NCI-H2171 treated with DMSO at 0.1 percent for 48 hours (cell line): ENCODE measurements at regions not wholly inside any gene's neighbourhood (a gene's known extent, or its start where the extent isn't known, plus 50 kb on each side); places are given as distances from the start of the nearest gene placed in this dataset.
"Not testable (repeated sequence)": the region's sequence is repeated elsewhere in the genome, so short reads cannot be mapped to it uniquely, and the experiment has no call there.

ENCODE experiments used
- DNase-seq: peaks from one replicate; lab custom pipeline; 2025; lab: John Stamatoyannopoulos, UW

DNA sequence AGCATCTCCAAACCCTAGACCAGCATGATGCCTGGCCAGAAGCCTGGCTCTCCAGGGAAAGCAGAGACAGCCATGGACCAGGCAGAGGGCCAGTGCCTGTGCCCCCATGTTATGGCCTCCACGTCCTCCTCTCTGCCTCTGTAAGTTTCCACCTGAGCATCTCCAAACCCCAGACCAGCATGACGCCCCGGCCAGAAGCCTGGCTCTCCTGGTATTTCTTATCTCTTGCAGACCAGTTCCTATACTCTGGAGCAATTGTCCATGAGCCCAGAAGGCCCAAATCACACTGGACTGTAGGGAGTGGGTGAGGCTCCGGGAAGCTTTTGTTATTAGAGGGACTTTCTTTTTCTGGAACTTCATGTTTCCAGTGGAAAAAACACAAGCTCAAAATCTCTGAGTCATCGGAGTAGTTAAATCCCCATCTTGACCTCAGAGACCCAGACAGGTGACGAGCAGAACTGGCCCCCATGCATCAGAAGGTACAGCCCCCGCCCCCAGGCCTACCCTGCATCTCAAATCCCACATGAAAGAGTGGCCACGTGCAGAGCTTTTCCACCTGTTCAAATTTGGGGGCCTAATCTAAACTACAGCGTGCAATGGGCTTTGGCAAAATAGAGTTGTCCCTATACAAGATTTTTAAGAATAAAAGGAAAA lies 110.2 kb upstream of the FOXQ1 start:
- no peak for DNase-seq

DNA sequence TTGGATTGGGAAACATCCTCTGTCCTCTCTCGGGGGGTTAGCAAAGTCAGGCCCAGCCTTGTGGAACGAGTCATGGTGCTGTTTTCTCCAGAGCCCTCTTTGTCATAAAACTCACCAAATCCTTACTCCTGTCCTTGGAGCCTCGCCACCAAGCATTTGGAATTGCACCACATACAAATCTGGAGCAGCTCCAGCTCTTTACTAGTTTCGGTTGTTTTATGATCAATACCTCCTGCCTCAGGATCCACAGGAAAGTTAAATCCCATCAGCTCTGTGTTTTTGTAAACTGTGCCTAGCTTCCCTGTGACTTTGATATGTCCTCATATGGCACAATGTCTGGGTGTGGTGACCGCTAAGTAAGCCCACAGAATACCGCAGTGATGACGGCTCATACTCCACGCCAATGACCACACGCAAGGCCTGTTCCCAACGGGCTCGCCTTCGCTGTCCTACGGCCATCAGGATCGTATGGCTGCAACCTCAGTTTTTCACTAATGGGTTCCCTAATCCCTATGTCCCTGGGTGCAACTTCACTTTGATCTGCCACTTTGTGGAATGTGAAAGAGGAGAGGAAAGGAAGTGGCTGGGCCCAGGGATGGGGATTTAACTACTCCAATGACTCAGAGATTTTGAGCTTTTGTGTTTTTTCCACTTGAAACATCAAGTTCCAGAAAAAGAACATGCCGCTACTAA lies 111.3 kb upstream of the FOXQ1 start:
- DNase-seq: no peak

DNA sequence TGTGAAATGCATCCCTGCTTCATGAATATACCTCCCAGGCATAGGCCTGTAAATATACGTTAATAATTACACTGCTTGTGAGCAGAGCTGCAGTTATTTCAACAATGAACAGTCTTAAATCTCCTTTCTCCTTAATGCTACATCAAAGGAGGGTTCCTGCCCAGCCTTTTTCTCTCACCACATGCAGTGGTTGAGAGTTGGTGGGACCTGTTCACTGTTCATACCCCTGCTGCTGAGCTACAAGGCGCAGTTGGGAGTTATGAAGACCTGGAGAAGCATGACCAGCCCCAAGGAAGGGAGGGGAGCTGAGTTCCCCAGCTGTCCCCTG lies 111.9 kb upstream of the FOXQ1 start:
- DNase-seq: no peak

DNA sequence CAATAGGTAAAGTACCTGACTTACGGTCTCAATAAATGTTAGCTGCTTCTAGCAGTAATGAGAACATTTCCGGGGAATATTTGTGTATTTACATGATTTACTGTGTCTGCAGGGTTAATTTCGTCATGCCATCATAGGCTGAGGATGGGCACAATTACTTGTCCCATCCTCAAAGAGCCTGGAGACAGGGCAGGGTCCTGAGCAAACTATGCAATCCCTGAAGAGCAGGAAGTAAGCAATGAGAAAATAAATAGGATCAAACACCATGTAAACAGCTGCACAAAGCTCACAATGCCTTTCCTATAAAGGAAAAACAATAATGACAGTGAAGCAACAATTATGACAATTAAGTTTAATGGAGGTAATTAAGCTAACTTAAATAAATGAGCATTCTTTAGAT lies 114.6 kb upstream of the FOXQ1 start:
- no peak for DNase-seq

DNA sequence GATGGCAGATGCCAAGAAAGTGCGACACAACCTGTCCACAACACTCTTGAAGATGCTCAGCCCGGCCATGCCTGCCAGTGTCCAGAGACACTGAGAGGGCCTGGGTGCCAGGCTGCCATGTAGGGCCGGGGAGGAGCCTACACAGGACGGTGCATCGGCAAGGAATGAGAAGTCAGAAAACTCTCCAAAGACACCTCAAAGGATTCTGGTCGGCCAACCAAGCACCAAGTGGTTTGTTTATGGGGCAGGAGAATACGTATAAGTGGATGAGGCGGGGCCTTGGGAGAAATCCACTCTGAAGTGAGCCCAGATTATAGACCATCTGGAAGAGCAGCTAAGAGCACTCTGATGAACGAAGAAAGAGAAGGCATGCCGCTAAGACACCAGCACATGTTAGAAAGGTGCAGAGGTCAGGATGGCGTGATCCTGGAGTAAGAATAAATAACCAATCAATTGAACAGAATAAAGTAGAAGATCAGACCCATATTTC lies 120.7 kb upstream of the FOXQ1 start:
- no peak for DNase-seq

DNA sequence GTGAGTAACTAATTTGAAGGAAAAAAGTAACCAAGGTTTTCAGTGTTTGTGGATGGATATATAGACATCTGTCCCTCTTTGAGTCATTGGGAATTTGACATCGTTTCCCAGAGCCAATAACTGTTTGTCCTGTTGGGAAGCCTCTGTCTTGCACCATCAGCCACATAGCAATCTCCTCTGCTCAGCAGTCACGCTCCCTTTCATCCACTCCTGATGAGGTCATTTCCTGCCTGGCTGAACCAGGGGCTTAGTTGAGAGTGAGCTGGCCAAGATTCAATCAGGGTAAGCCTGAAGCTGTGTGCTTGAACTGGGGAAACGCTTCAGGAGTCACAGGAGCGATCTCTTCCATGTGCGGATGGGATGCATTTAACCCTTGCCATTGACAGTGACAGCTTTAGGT lies 121.5 kb upstream of the FOXQ1 start:
- DNase-seq: no peak

DNA sequence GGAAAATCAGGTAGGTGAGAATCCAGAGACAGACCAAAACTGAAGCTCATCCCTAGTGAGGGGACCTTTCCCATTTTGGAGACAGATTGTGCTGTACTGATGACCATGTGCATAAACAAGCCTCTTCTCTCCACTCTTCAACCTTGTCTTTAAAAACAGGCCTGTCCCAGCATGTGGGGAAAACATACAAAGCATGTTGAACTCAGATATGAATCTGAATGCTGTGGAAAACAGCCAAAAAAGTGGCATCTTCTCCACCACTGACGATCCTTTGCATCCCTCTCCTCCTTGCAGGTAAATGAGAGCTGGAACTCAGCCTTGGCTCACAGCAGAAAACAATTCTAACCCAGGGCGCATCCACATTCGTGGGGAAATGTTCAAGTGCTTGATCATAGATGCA lies 123.7 kb upstream of the FOXQ1 start:
- DNase-seq: no peak

DNA sequence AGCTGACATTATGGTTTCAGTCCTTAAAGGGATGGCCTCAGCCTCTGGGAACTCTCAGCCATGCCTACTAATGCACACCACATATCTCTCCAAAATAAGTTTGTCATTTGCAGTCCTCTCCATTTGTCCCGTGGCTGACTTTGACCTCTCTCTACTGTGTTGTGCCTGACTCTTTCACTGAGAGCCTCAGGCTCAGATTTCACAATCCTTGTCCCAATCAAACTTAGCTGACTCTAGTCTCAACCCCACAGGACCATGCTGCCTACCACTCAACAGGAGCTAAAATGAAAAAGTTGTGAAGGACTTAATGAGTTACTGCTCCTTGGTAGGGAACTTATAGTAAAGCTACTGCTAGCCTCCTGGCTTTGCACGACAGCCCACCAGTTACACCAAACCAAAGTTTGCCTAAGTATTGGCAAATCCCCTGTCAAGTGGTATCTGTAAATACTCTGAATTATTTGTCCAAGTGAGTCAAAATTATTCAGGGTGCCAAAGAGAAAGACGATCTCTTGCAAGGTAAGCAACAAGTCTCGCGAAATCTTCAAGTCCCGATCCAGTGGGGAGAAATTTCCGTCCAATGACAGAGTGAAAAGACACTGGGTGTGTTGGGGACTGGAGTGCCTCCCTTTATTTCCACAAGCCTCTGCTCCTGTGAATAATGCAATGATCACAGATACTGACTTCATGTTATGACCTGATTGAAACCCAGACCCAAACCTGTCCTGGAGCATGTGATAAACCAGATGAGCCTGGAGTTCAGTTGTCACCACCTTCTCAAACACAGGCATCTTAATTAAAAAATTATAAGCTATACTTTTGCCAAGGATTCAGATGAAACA lies 124.4 kb upstream of the FOXQ1 start:
- DNase-seq: no peak

DNA sequence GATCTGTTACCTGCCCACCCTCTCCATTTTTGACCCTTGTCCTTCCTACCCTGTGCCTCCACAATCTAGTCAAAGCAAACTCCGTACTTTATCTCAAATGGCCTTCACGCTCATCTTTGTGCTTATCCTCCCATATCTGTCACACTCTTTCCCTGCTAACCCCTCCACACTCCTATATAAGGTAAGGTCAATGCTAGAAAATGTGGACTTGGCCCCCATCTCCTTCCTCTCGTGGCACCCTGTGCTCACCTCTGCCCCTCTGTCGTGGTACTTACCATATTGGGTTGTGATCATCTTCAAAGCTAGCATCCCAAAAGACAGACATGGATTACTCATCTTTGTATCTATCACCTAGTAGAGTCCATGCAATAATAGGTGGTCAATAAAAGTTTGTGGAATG lies 127.6 kb upstream of the FOXQ1 start:
- DNase-seq: no peak

DNA sequence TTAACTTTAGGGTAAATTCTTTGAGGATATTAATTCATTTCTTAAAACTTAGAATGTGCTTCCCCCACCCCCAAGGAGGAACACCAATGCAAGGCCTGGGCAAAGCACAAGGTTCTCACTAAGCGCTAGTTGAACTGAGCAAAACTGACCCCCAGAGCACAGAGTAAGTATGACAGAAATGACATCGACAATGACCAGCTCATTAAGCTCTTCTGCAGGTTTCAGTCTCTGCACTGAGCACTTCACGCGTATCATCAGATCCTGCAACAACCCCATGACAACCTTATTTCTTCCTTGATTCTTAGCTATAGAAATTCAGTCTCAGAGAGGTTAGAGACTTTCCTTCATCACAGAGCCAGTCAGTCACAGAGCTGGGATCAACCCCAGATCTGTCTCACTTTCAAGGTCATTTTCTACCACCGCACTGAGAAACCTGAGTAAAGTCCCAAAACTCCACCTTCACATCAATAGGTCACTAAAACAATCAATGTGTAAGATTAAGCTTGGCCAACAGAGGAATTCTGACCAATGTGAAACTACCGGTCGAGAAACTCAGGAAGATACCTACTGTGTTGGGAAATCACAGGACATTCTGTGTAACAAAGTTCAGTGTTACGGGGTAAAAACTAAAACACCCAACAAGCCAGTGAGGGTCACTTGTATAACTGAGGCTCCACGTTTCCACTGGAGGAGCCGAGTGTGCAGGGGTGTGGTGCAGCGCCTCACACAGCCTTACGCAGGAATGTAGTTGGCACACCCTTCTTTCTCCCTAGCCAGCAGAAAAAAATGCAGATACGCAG lies 129.0 kb upstream of the FOXQ1 start:
- no peak for DNase-seq

DNA sequence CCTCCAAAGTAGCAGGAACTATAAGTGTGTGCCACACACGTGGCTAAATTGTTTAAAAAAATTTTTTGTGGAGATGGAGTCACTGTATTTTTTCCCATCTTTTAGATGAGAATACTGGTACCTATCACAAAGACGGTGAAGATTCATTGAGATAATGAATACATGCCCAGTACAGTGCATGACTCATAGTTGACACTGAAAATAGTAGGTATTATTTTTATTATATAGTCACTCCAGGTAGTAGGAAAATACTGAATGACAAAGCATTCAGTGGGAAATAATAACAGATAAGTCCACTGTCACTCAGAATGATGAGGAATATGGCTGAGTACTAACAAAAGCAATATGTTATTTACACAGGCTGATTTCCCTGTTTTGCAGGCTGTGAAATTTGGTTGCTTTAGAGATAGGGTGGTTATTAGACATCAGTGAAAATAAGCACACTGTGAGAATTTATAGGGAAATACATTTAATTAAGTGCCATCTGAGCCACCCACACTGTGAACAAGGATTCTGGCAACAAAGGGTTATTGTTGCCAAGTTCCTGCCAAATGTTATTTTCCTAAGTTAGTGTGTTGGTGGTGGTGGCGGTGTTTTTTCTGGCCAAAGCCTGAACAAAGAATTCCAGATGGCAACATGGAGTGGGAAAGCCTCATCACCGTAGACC lies 129.8 kb upstream of the FOXQ1 start:
- DNase-seq: no peak

DNA sequence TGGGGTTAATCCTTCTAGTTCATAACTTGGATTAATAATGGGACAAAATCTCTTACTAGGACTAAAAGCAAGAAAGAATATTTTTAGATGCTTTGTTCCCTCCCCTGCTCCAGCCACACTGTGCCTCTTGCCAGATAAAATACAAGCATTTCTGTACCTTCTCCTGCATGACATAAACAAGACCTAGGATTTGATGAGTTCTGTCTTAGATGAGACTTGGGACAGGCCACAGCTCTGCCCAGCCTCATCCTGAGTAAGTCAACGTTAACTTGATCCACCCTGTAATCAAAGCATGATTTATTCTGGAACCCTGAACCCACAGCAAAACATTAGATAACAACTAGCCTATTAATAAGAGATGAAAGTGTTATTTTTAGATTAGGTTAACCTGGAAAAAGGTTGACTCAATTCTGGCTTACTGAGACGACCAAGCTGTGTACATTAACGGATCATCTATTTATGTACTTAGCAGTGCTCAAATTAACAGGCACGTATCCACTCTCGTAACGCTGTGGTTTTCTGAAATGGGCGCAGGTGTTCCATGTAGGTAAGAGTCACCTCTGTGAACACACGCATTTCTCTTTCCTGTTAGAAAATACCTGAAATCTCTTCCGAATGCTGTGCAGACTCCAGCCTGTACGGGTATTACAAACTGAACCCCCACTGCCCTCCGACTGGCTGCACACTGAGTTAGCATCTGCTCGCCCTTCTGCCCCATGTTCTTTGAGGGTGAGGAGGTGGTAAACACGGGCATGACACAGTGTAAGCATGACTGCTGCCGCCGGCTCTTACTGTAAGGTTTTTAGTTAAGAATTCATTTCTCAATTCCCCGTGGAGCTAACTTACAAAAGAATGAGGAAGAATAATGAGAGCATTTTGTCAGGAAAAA lies 132.1 kb upstream of the FOXQ1 start:
- peak; percentile 33 for DNase-seq

DNA sequence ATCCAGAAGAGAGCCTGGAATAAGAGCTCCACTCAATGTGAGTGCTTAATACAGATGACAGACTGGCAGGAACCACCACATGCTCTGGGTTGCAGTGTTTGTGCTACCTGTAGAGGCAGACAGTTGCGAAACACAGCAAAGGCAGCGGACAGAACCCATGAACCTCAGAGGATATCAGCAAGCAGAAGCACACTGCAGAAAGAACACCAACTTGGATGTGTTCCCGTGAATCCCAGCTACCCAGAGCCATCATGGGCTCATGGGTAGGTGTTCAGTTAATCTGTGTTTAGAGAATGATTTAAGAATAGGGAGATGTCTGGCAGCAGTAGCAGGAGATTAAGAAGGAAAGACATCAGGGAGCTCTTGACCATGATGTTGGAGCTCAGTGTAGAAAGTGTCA lies 133.3 kb upstream of the FOXQ1 start:
- DNase-seq: no peak

DNA sequence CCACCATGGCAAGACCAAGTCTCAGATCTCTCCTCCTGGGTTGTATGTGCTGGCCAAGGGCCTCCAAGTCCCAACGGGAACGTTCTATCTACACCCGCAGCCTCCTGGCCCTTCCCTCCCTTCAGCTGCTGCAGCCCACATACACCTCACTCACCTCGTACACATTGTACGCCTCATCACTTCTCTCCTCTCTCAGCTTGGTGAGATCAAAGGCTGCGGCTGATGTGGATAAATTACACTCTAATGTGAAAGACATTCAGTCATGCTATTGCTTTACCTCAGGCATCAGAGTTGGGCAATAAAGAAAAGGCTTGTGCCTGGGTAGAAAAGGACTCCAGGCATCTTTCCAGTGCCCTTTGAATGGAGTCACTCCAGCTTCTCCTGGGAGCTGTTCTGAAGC lies 135.3 kb upstream of the FOXQ1 start:
- no peak for DNase-seq

DNA sequence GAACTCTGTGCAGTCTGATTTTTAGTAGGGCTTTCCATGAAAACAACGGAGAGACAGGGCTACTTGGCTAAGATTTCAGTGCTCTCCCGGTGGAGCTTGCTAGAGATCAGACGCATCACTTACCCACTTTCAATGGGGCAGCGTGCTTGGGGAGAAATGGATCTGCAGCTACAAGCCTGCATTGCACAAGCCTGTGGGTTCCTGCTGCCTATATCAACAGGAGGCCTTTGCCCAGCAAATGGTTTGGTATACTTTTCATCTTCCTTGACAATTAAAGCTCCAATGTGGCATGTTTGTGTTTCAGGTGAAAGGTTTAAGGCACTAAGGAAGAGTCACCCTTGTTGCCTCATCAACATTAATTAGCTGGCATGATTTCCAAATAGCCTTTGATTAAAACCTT lies 136.0 kb upstream of the FOXQ1 start:
- no peak for DNase-seq

DNA sequence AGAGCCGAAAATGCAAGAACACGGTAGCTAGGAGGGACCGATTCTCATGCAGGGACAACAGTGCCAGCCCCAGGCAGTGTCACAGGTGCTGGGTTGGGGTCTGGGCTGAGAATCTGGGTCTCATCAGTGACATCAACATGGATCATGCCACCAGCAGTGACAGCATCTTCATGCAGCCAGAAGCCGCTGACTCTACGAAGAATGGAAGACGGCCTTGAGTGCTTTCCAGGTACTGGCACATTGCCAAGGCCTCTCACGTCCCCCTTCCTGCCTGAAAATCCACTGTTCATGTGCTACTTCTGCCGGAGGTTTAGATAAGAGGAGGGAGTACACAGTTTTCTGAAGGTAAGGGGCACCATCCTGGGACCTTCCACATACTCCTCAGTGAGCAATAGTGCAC lies 141.1 kb upstream of the FOXQ1 start:
- DNase-seq: no peak

DNA sequence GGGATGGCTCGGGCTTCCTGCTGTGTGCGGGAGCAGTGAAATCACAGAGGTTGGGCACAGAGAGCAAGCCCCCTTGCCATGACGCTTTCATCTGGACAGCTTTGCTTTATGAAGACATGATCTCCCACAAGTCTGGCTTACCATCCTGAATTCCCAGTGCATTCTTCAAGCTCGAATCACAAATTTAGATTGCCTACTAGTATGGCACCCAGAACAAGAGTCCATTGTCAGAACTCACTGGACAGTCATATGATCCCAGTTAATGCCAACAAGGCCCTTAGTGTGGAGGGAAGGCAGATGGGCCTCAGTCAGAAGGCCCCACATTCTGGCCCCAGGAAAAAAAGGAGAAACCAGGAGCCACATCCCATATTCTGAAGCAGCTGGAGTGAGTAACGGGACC lies 147.3 kb upstream of the FOXQ1 start:
- DNase-seq: no peak

DNA sequence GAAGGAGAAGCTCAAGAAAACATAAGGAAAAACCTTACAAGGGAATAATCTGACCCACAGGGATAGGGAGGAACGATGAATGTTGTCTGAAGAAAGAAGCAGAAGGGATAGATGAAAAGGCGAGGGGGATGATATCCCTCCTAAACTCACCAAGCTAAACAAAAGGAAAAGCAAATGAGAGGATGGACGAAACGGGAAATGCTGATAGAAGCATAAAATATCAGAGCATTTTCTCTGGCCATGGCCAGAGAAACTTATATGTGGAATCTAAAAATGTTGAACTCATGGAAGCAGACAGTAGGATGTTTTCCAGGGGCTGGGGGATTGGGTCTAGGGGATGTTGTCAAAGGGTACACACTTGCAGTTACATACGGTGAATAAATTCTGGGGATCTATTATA lies 148.4 kb upstream of the FOXQ1 start:
- no peak for DNase-seq

DNA sequence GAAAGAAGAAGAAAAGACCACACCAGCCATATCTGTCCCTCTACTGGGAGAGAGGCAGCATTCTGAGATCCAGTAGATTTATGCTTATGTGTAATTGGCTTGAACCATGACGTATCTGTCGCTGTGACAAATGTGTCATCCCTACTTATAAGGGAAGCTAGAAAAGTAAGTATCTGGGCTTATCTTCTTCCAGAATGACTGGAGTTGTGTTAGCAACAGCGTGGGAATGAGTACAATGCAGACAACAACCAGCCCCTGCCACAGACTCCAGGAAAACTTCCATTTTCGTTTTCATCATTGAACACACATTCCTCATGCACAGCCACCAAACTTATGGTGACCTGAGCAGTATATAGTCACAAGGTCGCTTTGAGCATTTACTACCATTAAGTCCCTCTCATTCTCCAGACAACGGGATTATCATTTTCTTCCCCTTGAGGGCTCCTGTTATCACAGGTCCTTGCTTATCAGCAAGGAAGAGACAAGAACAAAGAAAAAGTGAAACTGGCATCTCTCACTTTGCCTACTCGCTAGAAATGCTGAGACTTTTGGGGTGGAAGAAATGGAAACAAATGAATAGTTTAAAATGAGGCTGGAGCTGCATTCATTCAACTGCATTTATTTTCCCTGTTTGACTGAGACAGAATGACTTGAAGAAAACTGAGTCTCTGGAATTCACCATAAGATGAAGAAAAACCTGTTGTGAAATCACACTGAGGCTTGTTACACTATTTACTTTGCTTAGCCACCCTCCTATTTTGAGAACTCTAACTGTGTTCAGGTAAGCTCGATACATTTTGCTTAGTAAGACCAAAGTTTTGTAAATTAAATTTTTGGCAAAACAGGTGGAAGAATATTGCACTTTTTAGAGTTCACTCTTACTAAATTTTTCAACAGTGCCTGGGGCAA lies 149.3 kb upstream of the FOXQ1 start:
- no peak for DNase-seq

DNA sequence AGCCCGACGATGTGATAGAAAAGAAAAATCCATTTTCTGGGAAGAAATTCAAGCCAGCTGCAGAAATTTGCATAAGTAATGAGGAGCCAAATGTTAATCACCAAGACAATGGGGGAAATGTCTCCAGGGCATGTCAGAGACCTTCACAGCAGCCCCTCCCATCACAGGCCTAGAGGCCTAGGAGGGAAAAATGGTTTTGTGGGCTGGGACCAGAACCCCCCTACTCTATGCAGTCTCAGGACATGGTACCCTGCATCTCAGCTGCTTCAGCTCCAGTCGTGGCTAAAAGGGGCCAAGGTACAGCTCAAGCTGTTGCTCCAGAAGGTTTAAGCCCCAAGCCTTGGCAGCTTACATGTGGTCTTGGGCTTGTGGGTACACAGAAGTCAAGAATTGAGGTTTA lies 155.5 kb upstream of the FOXQ1 start:
- not testable (repeated sequence) for DNase-seq
